ENCODE measurements at regions not wholly inside any gene's neighbourhood (a gene's known extent, or its start where the extent isn't known, plus 50 kb on each side); places are given as distances from the start of the nearest gene placed in this dataset.

- DNase-seq = no peak
These were observed 192.5 kb downstream of the PCDH19 start for GRCh38 chrX:100217547-100217946.

GRCh38 chrX:100216083-100216482 is 194.0 kb downstream of the PCDH19 start:
- no peak for DNase-seq

DNA sequence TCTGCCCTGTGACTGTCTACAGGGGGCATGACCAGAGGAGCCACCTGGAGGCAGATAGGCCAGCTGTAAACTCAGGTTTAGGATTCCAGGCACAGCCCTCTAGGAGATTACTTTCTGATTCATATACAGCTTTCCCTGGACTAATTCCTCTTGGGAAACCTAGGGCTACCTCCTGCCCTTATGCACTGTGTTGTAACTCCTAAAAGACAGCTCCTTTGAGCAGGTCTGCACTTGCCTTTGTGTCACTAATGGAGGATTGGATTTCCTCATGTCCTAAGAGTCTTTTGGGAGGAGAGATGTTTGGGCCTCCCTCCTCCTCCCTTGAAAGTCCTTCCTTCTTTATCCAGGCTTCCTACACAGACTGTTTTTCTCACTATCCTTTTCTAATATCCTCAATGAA is 202.0 kb downstream of the PCDH19 start:
- peak in 1 of 2 experiments; percentile 31 for DNase-seq

GRCh38 chrX:100207331-100208024 is 202.6 kb downstream of the PCDH19 start:
- no peak for DNase-seq

GRCh38 chrX:100204534-100204933 is 205.5 kb downstream of the PCDH19 start:
- DNase-seq = no peak

DNA sequence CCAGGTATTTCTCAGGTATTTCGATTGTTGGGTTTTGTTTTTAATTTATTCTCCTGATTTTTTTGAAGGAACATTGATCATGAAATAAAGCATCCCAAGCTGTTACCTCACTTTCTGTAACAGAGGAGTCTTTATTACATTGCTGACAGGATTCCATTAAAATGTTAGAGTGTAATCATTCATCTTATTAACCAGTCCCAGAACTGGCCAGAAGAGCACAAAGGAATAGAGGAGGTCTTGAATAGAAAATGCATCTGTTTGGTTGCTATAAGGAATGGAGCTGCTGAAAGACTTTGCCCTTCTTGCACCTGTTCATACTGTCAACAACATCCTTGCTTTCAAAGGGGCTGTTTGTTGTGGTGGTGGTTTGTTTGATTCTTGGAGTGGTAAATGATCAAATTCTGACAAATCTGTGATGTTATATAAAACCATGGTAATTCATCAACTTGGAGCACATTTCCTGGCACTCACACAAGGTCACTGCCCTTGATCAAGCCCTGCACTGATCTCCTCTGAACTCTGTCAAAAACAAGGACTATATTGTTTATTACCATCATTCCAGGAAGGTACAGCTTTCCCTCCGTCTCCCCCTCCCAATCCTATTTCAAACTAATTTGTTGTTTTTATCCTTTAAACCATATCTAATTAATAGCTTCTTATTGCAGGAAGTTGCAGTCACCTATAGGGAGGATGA is 215.8 kb downstream of the PCDH19 start:
- DNase-seq = no peak

All from NCI-H524 (cell line).